GM18507 (cell line): ENCODE measurements at regions not wholly inside any gene's neighbourhood (a gene's known extent, or its start where the extent isn't known, plus 50 kb on each side); places are given as distances from the start of the nearest gene placed in this dataset.

Experiments used
- DNase-seq: peaks from one replicate; pipeline ENCODE4 v3.0.0; 2011; ENCODE audit warnings: low read depth; ENCODE audit not compliant: insufficient read length; ENCODE audit errors: extremely low spot score
- FAIRE-seq: peaks from 2 replicates; lab custom pipeline; 2011; peaks lifted over from hg19 to GRCh38; lab: Jason Lieb, UNC

- FAIRE-seq (no peak), DNase-seq (no peak)
These were observed 331.8 kb upstream of the CDH11 start for GRCh38 chr16:65453646-65454045.

- FAIRE-seq (no peak), DNase-seq (no peak)
These were observed 327.7 kb upstream of the CDH11 start for GRCh38 chr16:65449526-65449925.

- FAIRE-seq (no peak), DNase-seq (no peak)
These were observed 324.6 kb upstream of the CDH11 start for GRCh38 chr16:65446427-65446826.

GRCh38 chr16:65445313-65446260 lies 323.7 kb upstream of the CDH11 start:
- DNase-seq: no peak
- no peak for FAIRE-seq

GRCh38 chr16:65441501-65441900 lies 319.6 kb upstream of the CDH11 start:
- FAIRE-seq: no peak
- DNase-seq: no peak

GRCh38 chr16:65429504-65430181 lies 307.8 kb upstream of the CDH11 start:
- DNase-seq (no peak), FAIRE-seq (no peak)

- FAIRE-seq (no peak), DNase-seq (no peak)
These were observed 304.6 kb upstream of the CDH11 start for GRCh38 chr16:65426484-65426883.

- DNase-seq (no peak), FAIRE-seq (no peak)
These were observed 301.1 kb upstream of the CDH11 start for GRCh38 chr16:65422934-65423333.

GRCh38 chr16:65421596-65421995 lies 299.7 kb upstream of the CDH11 start:
- no peak for DNase-seq
- FAIRE-seq: no peak

GRCh38 chr16:65418435-65418834 lies 296.6 kb upstream of the CDH11 start:
- FAIRE-seq (no peak), DNase-seq (no peak)

- FAIRE-seq: no peak
These were observed 293.6 kb upstream of the CDH11 start for GRCh38 chr16:65415460-65415859.

GRCh38 chr16:65414284-65414984 lies 292.6 kb upstream of the CDH11 start:
- FAIRE-seq (no peak), DNase-seq (no peak)

More at GRCh38 chr16:65415460-65415859, 293.6 kb upstream of the CDH11 start:
- DNase-seq: no peak

- no peak for FAIRE-seq
- no peak for DNase-seq
These were observed 292.0 kb upstream of the CDH11 start for GRCh38 chr16:65413861-65414260.

- DNase-seq (no peak), FAIRE-seq (no peak)
These were observed 288.9 kb upstream of the CDH11 start for GRCh38 chr16:65410801-65411200.

- DNase-seq: no peak
- FAIRE-seq: no peak
These were observed 287.6 kb upstream of the CDH11 start for GRCh38 chr16:65409510-65409909.

GRCh38 chr16:65406933-65407332 lies 285.1 kb upstream of the CDH11 start:
- DNase-seq (no peak), FAIRE-seq (no peak)

- FAIRE-seq: no peak
- no peak for DNase-seq
These were observed 284.3 kb upstream of the CDH11 start for GRCh38 chr16:65406116-65406515.

- no peak for FAIRE-seq
- no peak for DNase-seq
These were observed 272.4 kb upstream of the CDH11 start for GRCh38 chr16:65394281-65394680.

- DNase-seq: no peak
- no peak for FAIRE-seq
These were observed 271.1 kb upstream of the CDH11 start for GRCh38 chr16:65392806-65393565.

GRCh38 chr16:65388592-65388991 lies 266.7 kb upstream of the CDH11 start:
- FAIRE-seq: no peak
- DNase-seq: no peak
